Heart left ventricle (tissue), 13 donors: ENCODE measurements at regions not wholly inside any gene's neighbourhood (a gene's known extent, or its start where the extent isn't known, plus 50 kb on each side); places are given as distances from the start of the nearest gene placed in this dataset.

Experiments used
- CTCF ChIP-seq, 12 donors: fragments of 200-600 bp; sonication (generic) in 4 of 12; IDR thresholded peaks; one replicate each; pipeline versions ENCODE4 v1.5.0 to v1.8.0; 2018 to 2022; ENCODE audit warnings: antibody characterized with exemption in 12 of 12, mild to moderate bottlenecking in 5 of 12
- POLR2A ChIP-seq, 2 donors: fragments of 450-650 bp; IDR thresholded peaks; one replicate each; pipeline ENCODE4 v1.6.1; 2017; ENCODE audit warnings: antibody characterized with exemption in 2 of 2, mild to moderate bottlenecking in 2 of 2, moderate library complexity in 2 of 2
- donor health status: ischemic (EF 13 %, LVEDD 7.1; RV severe dilation, severe dysfunction).
- donor health status: DM: no; HTN: yes; CAD: no.
- donor health status: DM: no; HTN: no; CAD: no.
- donor health status: ischemic (EF 25% LVEDD 6.9; RV normal size, moderate dysfunction).
- donor health status: ischemic (EF 25% LVEDD 5.7; RV mildly dilated, moderate dysfunction).
- donor health status: ischemic (EF 35%, LVEDD 5.7; RV mildly dilated, moderate dysfunction).
- donor health status: nonischemic (EF 11% LVEDD 7.7; RV severe dilation, severe dysfunction).
- donor health status: DM: yes; HTN: yes; CAD: no.
- donor health status: PGD.
- donor health status: ischemic (EF 29% LVEDD 5.4; RV normal size, mild dysfunction).
- donor health status: nonischemic (EF 23%, LVEDD 6.1; RV moderate dilation, normal function).

DNA sequence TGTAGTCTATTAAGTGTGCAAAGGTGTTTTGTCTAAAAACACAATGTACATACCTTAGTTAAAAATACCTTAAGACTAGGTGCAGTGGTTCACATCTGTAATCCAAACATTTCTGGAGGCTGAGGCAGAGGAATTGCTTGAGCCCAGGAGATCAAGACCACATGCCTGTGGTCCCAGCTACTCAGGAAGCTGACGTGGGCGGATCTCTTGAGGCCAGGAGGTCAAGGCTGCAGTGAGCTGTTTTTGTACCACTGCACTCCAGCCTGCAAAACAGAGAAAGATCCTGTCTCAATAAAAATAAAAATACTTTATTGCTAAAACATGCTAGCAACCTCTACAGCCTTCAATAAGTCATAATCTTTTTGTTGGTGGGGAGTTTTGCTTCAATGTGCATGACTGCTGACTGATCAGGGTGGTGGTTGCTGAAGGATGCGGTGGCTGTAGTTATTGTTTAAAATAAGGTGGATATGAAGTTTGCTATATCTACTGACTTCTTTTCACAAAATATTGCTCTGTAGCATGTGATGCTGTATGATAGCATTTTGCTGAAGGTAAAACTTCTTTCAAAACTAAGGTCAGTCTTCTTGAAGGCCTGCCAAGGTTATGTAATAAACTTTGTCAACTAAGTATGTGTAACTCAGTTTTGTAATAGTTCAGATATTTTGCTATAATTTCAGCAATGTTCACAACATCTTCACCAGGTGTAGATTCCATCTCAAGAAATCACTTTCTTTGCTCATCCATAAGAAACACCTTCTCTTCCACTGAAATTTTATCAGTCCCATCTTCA is 1238.0 kb upstream of the NRXN1 start:
- no peak for TF ChIP-seq POLR2A (IDR thresholded peaks at IDR 0.05)
- TF ChIP-seq CTCF (IDR thresholded peaks at IDR 0.05): no peak
